Gastrocnemius medialis (tissue), 4 donors: ENCODE measurements at regions not wholly inside any gene's neighbourhood (a gene's known extent, or its start where the extent isn't known, plus 50 kb on each side); places are given as distances from the start of the nearest gene placed in this dataset.

Source experiments
- ATAC-seq, 2 donors: fragments of 150-250 bp; one replicate each; pipeline ENCODE4 v1.9.1; 2016
- DNase-seq, 2 donors: peaks; one replicate each; pipeline ENCODE4 v3.0.0-alpha.2; 2019
- H3K27ac ChIP-seq, 4 donors: fragments of 200-600 bp; sonication (generic); 1 replicate in 1 of 4; 2 replicates in 3 of 4; pipeline ENCODE4 v1.5.1; 2016 to 2018; ENCODE audit warnings: mild to moderate bottlenecking in 2 of 4, moderate library complexity in 1 of 4
- H3K27me3 ChIP-seq, 3 donors: fragments of 200-600 bp; sonication (generic) in 2 of 3; 1 replicate in 1 of 3; 2 replicates in 2 of 3; pipeline versions ENCODE4 v1.5.1 to v1.6.0; 2016 to 2019; ENCODE audit warnings: mild to moderate bottlenecking in 1 of 3, moderate library complexity in 1 of 3
- H3K36me3 ChIP-seq, 2 donors: fragments of 200-600 bp; sonication (generic) in 1 of 2; one replicate each; pipeline ENCODE4 v1.5.1; 2017 to 2018
- H3K4me1 ChIP-seq, 2 donors: fragments of 200-600 bp; sonication (generic) in 1 of 2; one replicate each; pipeline ENCODE4 v1.5.1; 2016 to 2017; ENCODE audit warnings: mild to moderate bottlenecking in 2 of 2
- H3K4me3 ChIP-seq, 4 donors: fragments of 200-600 bp; sonication (generic) in 3 of 4; 1 replicate in 1 of 4; 2 replicates in 3 of 4; pipeline ENCODE4 v1.5.1; 2016 to 2019; ENCODE audit warnings: mild to moderate bottlenecking in 2 of 4
- H3K9me3 ChIP-seq, 3 donors: fragments of 200-600 bp; sonication (generic) in 2 of 3; 1 replicate in 1 of 3; 2 replicates in 2 of 3; pipeline ENCODE4 v1.5.1; 2016 to 2019
- CTCF ChIP-seq, 5 experiments: fragments of 450-650 bp in 3 of 5; fragments of 200-600 bp in 2 of 5; sonication (generic) in 2 of 5; IDR thresholded peaks in 4 of 5; conservative IDR thresholded peaks in 1 of 5; 1 replicate in 4 of 5; 2 replicates in 1 of 5; pipeline ENCODE4 v1.5.1; 2016 to 2019; ENCODE audit warnings: antibody characterized with exemption in 5 of 5, mild to moderate bottlenecking in 3 of 5, moderate library complexity in 3 of 5
- POLR2A ChIP-seq, 2 donors: fragments of 450-650 bp; IDR thresholded peaks; one replicate each; pipeline ENCODE4 v1.6.1; 2017; ENCODE audit warnings: antibody characterized with exemption in 2 of 2, mild to moderate bottlenecking in 2 of 2, moderate library complexity in 2 of 2
- in situ Hi-C, 4 donors: fragments of 200-750 bp; cut with MboI; loops; one replicate each; pipeline versions ENCODE4 v1.15.0 to v1.8.0; 2017; ENCODE audit warnings: low sequenced_read_pairs in 4 of 4
- intact Hi-C: fragments of 100-400 bp; cut with DNase I; formaldehyde crosslinking; loops from one replicate; pipeline ENCODE4 v1.15.1; 2023; ENCODE audit warnings: low total_unique reads

- Histone ChIP-seq H3K4me3 (no peak overlapping the region), H3K27ac (no peak overlapping the region), H3K9me3 (no peaks in the 10 kb centered on the region), H3K4me1 (no peaks in the 10 kb centered on the region), H3K36me3 (no peaks in the 10 kb centered on the region), H3K27me3 (no peaks in the 10 kb centered on the region)
- no peak for TF ChIP-seq POLR2A (IDR thresholded peaks at IDR 0.05)
- no peak for TF ChIP-seq CTCF (IDR thresholded peaks at IDR 0.05 in 4 of 5, conservative IDR thresholded peaks at IDR 0.05 in 1 of 5)
- DNase-seq: no peak
- intact Hi-C loops (no loop called here), in situ Hi-C loops (no loop called here)
- no peak for ATAC-seq
These were observed 241.7 kb upstream of the SUCLG2 start for GRCh38 chr3:67896130-67896529.

GRCh38 chr3:67894510-67894909 lies 240.1 kb upstream of the SUCLG2 start:
- H3K27me3 ChIP-seq: no peaks in the 10 kb centered on the region
- H3K4me3 ChIP-seq: no peak overlapping the region
- in situ Hi-C loops (no loop called here), intact Hi-C loops (no loop called here)
- no peaks in the 10 kb centered on the region for H3K36me3 ChIP-seq
- no peaks in the 10 kb centered on the region for H3K4me1 ChIP-seq
- ATAC-seq (no peak), DNase-seq (no peak)
- H3K27ac ChIP-seq: no peak overlapping the region
- H3K9me3 ChIP-seq: no peaks in the 10 kb centered on the region
- TF ChIP-seq POLR2A (IDR thresholded peaks at IDR 0.05) (no peak), CTCF (IDR thresholded peaks at IDR 0.05 in 4 of 5, conservative IDR thresholded peaks at IDR 0.05 in 1 of 5) (no peak)

GRCh38 chr3:67884345-67884744 lies 229.9 kb upstream of the SUCLG2 start:
- in situ Hi-C loops: no loop called here
- no peak for ATAC-seq
- intact Hi-C loops: no loop called here
- H3K27me3 ChIP-seq: no peaks in the 10 kb centered on the region
- no peak overlapping the region for H3K27ac ChIP-seq
- DNase-seq: no peak
- H3K9me3 ChIP-seq: no peaks in the 10 kb centered on the region
- TF ChIP-seq CTCF (IDR thresholded peaks at IDR 0.05 in 4 of 5, conservative IDR thresholded peaks at IDR 0.05 in 1 of 5) (no peak), POLR2A (IDR thresholded peaks at IDR 0.05) (no peak)
- no peaks in the 10 kb centered on the region for H3K36me3 ChIP-seq
- H3K4me3 ChIP-seq: no peak overlapping the region
- no peaks in the 10 kb centered on the region for H3K4me1 ChIP-seq

- ATAC-seq (no peak), DNase-seq (no peak)
- Histone ChIP-seq H3K27me3 (no peaks in the 10 kb centered on the region), H3K9me3 (no peaks in the 10 kb centered on the region), H3K4me1 (no peaks in the 10 kb centered on the region), H3K4me3 (no peak overlapping the region), H3K27ac (no peak overlapping the region), H3K36me3 (no peaks in the 10 kb centered on the region)
- intact Hi-C loops (no loop called here), in situ Hi-C loops (no loop called here)
- no peak for TF ChIP-seq CTCF (IDR thresholded peaks at IDR 0.05 in 4 of 5, conservative IDR thresholded peaks at IDR 0.05 in 1 of 5)
- no peak for TF ChIP-seq POLR2A (IDR thresholded peaks at IDR 0.05)
These were observed 229.4 kb upstream of the SUCLG2 start for GRCh38 chr3:67883766-67884165.

GRCh38 chr3:67882981-67883380 lies 228.6 kb upstream of the SUCLG2 start:
- Histone ChIP-seq H3K27ac (no peak overlapping the region), H3K4me3 (no peak overlapping the region), H3K36me3 (no peaks in the 10 kb centered on the region), H3K9me3 (no peaks in the 10 kb centered on the region), H3K27me3 (no peaks in the 10 kb centered on the region), H3K4me1 (no peaks in the 10 kb centered on the region)
- in situ Hi-C loops (no loop called here), intact Hi-C loops (no loop called here)
- TF ChIP-seq POLR2A (IDR thresholded peaks at IDR 0.05) (no peak), CTCF (IDR thresholded peaks at IDR 0.05 in 4 of 5, conservative IDR thresholded peaks at IDR 0.05 in 1 of 5) (no peak)
- ATAC-seq: no peak
- DNase-seq: no peak
